Fibroblast of lung (primary cell): ENCODE measurements at regions not wholly inside any gene's neighbourhood (a gene's known extent, or its start where the extent isn't known, plus 50 kb on each side); places are given as distances from the start of the nearest gene placed in this dataset.

Source experiments
- DNase-seq, 2 donors: peaks; one replicate each; pipeline versions ENCODE4 v3.0.0 to v3.0.0-alpha.2; 2010; ENCODE audit warnings: low read depth in 2 of 2
- H2AFZ ChIP-seq: 2 replicates; pipeline ENCODE4 v1.5.1; 2012; ENCODE audit warnings: low read length, control low read depth, inconsistent platforms
- H3K27ac ChIP-seq: 2 replicates; pipeline ENCODE4 v1.5.1; 2011; ENCODE audit warnings: low read length, control low read depth; ENCODE audit not compliant: insufficient read depth
- H3K27me3 ChIP-seq: 2 replicates; pipeline ENCODE4 v1.5.1; 2011; ENCODE audit warnings: mild to moderate bottlenecking, low read length; ENCODE audit not compliant: control insufficient read depth, insufficient read depth
- H3K36me3 ChIP-seq: 2 replicates; pipeline ENCODE4 v1.5.1; 2011; ENCODE audit warnings: low read length; ENCODE audit not compliant: control insufficient read depth, insufficient read depth
- H3K4me1 ChIP-seq: 2 replicates; pipeline ENCODE4 v1.5.1; 2011; ENCODE audit warnings: low read length; ENCODE audit not compliant: control insufficient read depth, insufficient read depth; ENCODE audit errors: extremely low read depth
- H3K4me2 ChIP-seq: 2 replicates; pipeline ENCODE4 v1.5.1; 2011; ENCODE audit warnings: low read length, control low read depth; ENCODE audit not compliant: insufficient read depth; ENCODE audit errors: extremely low read depth
- H3K4me3 ChIP-seq, 4 experiments: fragments of 200-600 bp in 1 of 4; sonication (generic) in 1 of 4; replicated peaks in 1 of 4; 2 replicates each; pipeline ENCODE4 v1.5.1; 2011 to 2016; ENCODE audit warnings: low read length in 4 of 4, low read depth in 3 of 4, mild to moderate bottlenecking in 3 of 4, control low read depth in 2 of 4, inconsistent platforms in 1 of 4, mixed read lengths in 1 of 4; ENCODE audit not compliant: insufficient read depth in 1 of 4; ENCODE audit errors: control extremely low read depth in 1 of 4
- H3K79me2 ChIP-seq: 2 replicates; pipeline ENCODE4 v1.5.1; 2012; ENCODE audit warnings: mild to moderate bottlenecking, low read length, inconsistent platforms; ENCODE audit not compliant: control insufficient read depth, insufficient read depth
- H3K9ac ChIP-seq: 2 replicates; pipeline ENCODE4 v1.5.1; 2011; ENCODE audit warnings: mild to moderate bottlenecking, low read length, control low read depth; ENCODE audit not compliant: insufficient read depth
- H3K9me3 ChIP-seq: 2 replicates; pipeline ENCODE4 v1.5.1; 2012; ENCODE audit warnings: low read depth, low read length; ENCODE audit not compliant: control insufficient read depth, insufficient read depth
- H4K20me1 ChIP-seq: 2 replicates; pipeline ENCODE4 v1.5.1; 2011; ENCODE audit warnings: low read length; ENCODE audit not compliant: control insufficient read depth, insufficient read depth; ENCODE audit errors: extremely low read depth
- EZH2 ChIP-seq: IDR thresholded peaks from 2 replicates; pipeline ENCODE4 v1.5.1; 2012; ENCODE audit warnings: low read length, control low read depth, mild to moderate bottlenecking; ENCODE audit errors: missing control alignments
- TF ChIP-seq, protein P1 (sequence below), 2 donors: IDR thresholded peaks in 1 of 2; conservative IDR thresholded peaks in 1 of 2; 1 replicate in 1 of 2; 2 replicates in 1 of 2; pipeline ENCODE4 v1.5.1; 2011 to 2012; ENCODE audit warnings: low read length in 2 of 2, control low read depth in 1 of 2, inconsistent platforms in 1 of 2, low read depth in 1 of 2, mild to moderate bottlenecking in 1 of 2

DNA sequence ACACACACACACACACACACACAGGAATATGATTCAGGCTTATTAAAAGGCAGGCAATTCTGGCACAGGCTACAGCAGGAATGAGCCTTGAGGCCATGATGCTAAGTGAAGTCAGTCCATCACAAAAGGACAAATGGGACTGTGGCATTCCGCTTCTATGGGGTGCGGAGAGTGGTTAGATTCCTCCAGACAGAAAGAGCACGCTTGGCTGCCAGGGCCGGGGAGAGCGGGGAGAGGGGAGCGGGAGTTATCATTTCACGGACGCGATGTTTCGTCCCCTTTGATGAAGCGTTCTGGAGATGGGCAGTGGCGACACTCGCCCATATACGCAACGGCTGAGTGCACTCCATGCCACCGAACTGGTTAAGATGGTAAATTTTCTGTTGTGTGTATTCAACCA is 58.5 kb upstream of the FAM174B start:
- peak overlapping the region; percentile 62 for H3K9ac ChIP-seq
- H2AFZ ChIP-seq = peak overlapping the region; percentile 87
- H3K9me3 ChIP-seq = no peaks in the 10 kb centered on the region
- peak overlapping the region; percentile 51 to 72 (median 64) for H3K4me3 ChIP-seq
- no peaks in the 10 kb centered on the region for H3K4me1 ChIP-seq
- no peaks in the 10 kb centered on the region for H4K20me1 ChIP-seq
- TF ChIP-seq, protein P1, sequence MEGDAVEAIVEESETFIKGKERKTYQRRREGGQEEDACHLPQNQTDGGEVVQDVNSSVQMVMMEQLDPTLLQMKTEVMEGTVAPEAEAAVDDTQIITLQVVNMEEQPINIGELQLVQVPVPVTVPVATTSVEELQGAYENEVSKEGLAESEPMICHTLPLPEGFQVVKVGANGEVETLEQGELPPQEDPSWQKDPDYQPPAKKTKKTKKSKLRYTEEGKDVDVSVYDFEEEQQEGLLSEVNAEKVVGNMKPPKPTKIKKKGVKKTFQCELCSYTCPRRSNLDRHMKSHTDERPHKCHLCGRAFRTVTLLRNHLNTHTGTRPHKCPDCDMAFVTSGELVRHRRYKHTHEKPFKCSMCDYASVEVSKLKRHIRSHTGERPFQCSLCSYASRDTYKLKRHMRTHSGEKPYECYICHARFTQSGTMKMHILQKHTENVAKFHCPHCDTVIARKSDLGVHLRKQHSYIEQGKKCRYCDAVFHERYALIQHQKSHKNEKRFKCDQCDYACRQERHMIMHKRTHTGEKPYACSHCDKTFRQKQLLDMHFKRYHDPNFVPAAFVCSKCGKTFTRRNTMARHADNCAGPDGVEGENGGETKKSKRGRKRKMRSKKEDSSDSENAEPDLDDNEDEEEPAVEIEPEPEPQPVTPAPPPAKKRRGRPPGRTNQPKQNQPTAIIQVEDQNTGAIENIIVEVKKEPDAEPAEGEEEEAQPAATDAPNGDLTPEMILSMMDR (conservative IDR thresholded peaks at IDR 0.05 in 1 of 2, IDR thresholded peaks at IDR 0.05 in 1 of 2; ENCODE audit: low read depth in 1 of 2, low read length in 2 of 2) = no peak
- no peak for TF ChIP-seq EZH2
- H3K4me2 ChIP-seq = peak overlapping the region; percentile 88
- peak overlapping the region; percentile 28 for H3K27ac ChIP-seq
- peak; percentile 46 to 58 for DNase-seq
- H3K79me2 ChIP-seq = no peaks in the 10 kb centered on the region
- no peaks in the 10 kb centered on the region for H3K36me3 ChIP-seq
- no peaks in the 10 kb centered on the region for H3K27me3 ChIP-seq

DNA sequence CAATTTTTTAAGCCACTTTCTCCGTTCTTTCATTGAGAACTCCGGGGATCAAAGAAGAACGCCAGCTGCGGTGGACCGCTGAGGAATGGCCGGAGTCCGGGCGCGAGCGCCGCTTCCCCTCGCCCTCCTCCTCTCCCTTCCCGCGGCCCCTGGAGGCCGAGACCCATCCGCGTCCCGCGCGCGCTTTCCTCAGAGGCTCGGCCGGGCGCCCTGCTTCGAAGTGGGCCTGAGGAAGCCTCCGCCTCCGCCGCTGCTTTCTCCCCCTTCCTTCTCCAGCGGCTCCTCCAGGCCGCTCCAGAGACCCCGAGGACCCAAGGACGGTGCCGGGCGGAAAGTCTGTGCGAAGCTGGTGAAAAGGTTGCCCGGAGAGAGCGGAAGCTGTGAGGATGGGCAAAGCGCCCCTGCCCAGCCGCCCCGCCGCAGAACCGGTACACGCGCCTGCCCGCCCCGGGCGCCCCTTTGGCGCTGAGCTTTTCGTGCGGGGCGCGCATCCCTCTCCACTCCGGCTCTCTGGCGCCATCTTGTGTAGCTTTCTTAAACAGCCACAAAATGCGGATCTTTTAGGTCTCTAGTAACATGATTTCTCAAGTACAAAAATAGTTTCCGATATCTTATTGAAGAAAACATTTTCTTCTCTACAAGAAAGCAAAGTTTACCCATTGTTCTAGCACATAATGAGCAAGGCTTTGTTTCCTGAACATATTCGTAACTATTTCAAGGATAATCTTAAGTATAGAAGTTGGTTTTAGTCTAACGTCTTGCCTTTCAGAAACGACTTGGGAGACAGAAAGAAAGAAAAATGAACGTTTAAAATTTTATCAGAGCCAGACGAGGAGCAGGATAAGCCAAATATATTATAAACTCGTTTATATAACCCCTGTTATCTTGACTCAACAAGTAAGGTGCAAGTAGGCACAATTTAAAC is 59.2 kb upstream of the FAM174B start:
- Histone ChIP-seq H2AFZ (peak overlapping the region; percentile 87), H3K36me3 (no peaks in the 10 kb centered on the region), H4K20me1 (no peaks in the 10 kb centered on the region), H3K4me2 (peak overlapping the region; percentile 88), H3K79me2 (no peaks in the 10 kb centered on the region), H3K9me3 (no peaks in the 10 kb centered on the region), H3K27ac (peak overlapping the region; percentile 28), H3K27me3 (no peaks in the 10 kb centered on the region), H3K4me3 (peak overlapping the region; percentile 51 to 72 (median 64)), H3K9ac (peak overlapping the region; percentile 62), H3K4me1 (no peaks in the 10 kb centered on the region)
- peak; percentile 76 to 83 for DNase-seq
- no peak for TF ChIP-seq EZH2
- TF ChIP-seq, protein P1 (conservative IDR thresholded peaks at IDR 0.05 in 1 of 2, IDR thresholded peaks at IDR 0.05 in 1 of 2; ENCODE audit: low read depth in 1 of 2, low read length in 2 of 2) = peak; percentile 80 to 83

DNA sequence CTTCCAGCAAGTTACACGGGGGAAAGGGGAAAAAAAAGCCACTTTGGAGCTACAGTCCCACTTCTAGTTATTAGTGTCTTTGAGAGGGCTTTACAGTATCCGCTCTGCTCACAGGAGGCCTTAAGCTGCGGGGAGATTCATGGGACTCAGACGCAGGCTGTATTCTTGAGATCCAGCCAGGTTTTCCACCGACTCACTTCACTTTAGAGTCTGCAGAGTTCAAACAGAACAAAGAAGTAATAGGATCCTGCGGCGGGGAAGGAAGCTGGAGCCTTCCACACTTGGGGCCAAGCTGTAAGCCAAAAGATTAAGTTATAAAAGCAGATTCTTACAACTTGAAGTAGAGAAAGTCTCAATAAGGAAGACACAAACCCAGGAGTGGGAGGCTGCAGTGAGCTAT is 60.2 kb upstream of the FAM174B start:
- Histone ChIP-seq H3K79me2 (no peaks in the 10 kb centered on the region), H3K4me2 (no peak overlapping the region), H3K9ac (no peak overlapping the region), H3K9me3 (no peaks in the 10 kb centered on the region), H3K27me3 (no peaks in the 10 kb centered on the region), H3K4me1 (no peaks in the 10 kb centered on the region), H3K4me3 (no peak overlapping the region), H3K36me3 (no peaks in the 10 kb centered on the region), H3K27ac (no peak overlapping the region), H2AFZ (no peak overlapping the region), H4K20me1 (no peaks in the 10 kb centered on the region)
- TF ChIP-seq, protein P1 (conservative IDR thresholded peaks at IDR 0.05 in 1 of 2, IDR thresholded peaks at IDR 0.05 in 1 of 2; ENCODE audit: low read depth in 1 of 2, low read length in 2 of 2) = no peak
- no peak for TF ChIP-seq EZH2
- peak; percentile 43 to 77 for DNase-seq
